ENCODE measurements at regions not wholly inside any gene's neighbourhood (a gene's known extent, or its start where the extent isn't known, plus 50 kb on each side); places are given as distances from the start of the nearest gene placed in this dataset.
"Not testable (repeated sequence)": the region's sequence is repeated elsewhere in the genome, so short reads cannot be mapped to it uniquely, and the experiment has no call there.

DNA sequence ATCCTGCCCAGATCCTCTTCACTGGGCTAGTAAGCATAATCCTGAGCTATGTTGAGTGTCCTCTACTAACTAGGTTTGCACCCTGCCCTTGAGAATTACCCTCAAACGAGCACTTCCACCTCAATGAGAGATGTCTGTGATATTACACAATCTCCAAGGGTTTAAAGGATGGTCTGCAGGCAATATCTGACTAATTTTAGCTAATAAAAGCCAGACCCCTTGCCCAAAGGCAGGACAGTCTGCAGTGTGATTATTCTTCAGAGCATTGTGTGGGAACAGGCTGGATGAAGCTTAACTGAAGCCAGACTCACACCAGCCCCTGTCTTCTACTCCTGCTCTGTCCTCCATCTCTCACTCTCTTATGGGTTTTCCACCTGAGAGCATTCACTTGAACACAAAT, 544.9 kb upstream of the DDX18 start:
- DNase-seq: no peak

DNA sequence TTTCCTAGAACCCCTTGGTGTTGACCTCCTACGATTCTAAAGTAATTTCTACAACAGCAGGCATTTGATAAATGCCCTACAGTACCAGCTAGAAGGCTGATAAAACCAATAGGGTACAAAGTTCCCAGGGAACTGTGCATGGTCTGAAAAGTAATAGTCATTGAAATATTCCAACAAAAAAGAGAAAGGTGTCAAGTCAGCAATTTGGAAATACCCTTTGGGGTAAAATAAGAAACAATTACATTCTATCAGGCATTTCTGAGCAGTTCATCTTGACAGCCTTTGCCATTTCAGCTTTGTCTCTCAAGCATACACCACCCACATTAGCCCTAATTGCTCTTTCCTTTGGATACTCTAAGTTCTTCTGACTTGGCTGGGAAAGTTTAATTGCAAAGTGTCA, 542.9 kb upstream of the DDX18 start:
- DNase-seq: no peak

DNA sequence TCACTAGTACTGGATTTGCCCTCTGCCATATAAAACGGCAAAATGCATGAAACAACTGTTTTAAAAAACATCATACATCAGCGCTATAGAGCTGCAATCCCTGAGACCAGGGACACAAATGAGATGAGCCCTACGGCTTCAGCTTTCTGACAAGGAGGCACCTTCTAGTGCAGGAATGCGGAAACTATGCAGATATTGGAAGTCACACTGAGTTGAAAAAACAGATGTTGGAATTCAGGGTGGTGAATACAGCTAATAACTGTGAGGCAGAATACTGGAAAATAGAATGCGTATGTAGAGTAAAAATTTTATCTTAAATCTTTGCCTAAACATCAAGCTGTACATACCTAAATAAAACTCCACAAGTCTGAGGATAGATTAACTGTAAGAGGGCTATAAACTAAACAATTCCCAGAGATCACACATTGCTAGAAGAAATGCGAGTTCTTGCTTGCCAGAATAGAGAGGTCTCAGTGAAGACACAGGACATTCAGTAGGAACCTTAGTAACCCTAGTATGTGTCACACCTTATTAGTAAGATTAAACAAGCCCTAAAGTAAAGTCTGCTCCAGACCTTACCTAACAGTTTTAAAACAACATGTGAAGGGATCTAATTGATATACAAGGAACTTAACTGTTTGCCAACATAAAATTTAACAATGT, 541.4 kb upstream of the DDX18 start:
- DNase-seq: no peak

DNA sequence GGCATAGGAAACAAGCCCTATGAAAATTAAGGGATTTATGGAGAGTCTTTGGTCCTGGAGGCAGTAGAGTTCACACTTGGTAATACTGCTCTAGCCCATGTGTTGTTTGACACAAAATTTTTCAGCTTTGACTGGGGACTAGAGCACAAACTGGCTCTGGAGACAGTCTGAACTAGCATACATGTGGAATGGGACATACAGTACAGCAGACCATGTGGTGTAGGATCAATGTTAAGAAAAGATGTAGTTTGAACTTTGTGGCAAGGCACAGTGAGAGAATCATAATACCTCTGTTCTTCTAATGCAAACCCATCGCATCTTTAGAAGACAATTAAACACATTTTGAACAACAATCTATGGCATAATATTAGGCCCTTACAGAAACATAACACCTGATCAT, 521.5 kb upstream of the DDX18 start:
- no peak for DNase-seq

DNA sequence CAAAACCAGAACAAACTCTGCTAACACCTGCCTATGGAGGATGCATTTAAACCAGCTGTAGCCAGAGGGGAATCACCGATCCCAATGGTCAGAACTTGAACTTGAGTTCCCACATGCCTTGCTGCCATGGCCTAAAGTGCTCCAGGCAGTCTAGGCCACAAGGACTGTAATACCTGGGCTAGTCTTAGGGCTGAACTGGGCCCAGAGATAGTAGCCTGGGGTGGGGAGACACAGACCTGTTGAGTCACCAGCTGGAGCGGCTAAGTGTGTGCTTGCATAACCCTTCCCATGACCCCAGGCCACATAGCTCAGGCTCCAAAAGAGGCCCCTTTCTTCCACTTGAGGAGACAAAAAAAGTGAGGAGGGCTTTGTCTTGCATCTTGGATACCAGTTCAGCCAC, 515.0 kb upstream of the DDX18 start:
- DNase-seq: no peak

DNA sequence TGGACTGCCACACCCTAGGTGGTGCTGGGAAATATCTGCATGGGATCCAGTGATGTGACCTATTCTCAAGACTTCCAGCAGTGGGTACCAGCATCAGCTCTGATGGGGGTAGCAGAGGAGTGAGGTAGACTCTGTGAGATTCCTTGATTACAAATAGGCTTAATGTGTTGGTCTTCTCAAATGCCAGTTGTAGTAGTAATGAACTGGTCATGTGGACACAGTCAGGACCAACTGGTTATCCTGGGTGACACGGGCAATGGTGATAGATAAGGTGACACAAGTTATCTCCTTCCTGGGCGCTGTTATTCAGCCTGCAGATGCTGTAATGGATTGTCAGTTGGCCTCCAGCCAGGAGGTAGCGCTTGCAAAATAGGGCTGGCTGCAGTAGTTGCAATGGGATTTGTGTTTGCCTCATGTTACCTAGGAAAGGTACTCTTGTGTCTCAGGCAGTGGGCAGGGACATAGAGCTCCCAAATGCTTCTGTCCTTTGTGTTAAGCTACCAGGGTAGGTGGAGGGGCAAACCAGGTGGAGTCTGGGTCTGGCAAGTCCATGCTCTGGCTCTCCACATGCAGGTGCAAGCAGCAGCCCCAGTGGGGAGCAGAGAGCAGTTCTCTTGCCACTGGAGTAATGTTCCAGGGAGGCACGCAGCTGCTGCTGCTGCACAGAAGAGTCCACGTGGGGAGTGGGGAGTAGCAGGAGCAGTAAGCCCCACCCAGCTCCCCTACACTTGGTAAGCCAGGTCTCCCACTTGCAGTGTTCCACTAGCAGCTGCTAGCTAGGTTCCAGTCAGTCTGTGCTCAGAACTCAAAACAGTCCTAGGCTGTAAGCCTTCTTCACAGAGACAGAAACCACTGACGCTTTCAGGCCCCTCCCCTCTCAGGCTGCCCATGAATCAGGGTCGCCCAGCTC, 505.4 kb upstream of the DDX18 start:
- no peak for DNase-seq

DNA sequence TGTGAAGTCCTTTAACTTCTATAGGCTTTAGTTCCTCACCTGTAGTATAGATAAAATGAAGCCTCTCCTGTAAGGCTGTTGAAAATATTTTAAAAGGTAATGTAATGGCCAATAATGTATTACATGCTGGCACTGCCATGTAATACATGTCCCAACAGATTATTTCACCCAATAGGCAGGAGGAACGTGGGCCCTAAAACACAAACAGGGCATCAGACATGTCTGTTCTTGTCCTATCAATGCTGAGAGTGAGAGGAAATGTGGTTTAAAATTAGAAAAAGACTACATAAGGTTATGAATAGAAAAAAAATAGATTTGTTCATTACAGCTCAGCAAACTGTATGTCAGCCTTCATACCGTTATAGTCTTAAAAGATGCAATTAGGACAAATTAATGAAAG, 492.7 kb upstream of the DDX18 start:
- no peak for DNase-seq

DNA sequence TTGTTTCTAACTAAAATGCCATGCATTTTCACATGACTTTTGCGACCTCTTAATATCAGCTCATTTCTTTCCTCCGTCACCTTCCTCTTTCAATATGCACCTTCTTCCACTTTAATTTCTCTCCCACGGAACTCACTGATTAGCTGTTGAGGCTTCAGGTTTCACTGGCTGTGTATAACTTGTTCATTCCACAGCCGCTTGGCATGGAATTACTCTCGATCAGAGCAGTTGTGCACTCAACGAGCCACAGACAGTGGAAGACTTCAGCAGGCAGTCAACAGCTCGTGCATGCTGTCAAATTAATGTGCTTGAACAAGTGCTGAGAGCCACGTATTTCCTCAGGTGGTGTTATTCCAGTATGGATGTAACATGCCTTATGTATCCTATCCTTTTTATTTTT, 491.2 kb upstream of the DDX18 start:
- DNase-seq: no peak

DNA sequence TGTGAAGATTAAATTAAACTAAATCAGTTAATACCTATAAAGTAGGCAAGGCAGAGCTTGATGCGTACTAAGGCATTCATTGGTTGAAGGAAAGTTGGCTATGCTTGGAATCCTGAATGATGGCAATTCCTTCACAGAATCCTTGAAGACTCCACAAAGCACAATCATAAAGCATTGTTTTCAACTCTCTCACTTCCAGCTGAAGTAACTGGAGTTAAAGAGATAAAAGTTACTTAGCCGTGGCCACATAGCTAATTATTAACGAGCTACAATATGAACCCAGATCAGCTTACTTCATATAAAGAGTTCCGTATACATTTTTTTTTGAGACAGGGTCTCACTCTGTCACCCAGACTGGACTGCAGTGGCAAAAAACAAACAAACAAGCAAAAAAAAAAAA, 483.9 kb upstream of the DDX18 start:
- DNase-seq: no peak

DNA sequence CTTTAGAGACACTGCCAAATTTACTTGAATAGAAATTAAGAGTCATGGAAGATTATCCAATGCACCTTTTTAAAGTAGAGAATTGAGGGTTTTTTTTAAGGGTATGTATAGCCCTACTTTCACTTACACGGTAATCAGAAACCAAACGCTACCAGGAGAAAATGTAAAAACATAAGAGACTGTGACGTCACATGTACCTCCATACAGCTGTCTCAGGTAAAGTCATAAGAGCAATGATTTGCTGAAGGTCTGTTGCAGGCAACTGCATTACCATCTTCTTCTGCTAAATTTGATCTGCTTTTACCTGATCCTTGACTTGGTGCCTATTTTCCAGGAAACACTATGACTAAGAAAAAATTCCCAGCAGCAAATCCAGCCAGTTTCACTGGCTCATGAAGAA, 478.5 kb upstream of the DDX18 start:
- no peak for DNase-seq

DNA sequence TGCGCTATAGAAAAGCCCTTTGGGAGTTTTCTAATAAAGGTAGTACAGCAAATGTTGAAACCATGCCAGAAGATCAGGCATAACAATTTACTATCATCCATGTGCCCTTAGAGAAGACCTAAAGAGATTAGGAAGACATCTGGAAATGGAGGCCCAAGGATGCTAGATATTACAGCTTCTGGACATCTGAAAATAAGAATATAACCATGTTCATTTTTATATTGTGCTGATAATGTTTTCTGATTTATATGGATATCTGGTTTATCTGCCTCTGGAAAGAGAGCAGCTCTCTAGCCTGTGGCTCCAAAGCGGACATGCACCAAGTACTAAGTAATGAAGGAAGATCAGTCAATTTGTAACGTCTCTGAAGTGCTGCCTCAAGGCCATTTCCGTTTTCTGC, 478.0 kb upstream of the DDX18 start:
- no peak for DNase-seq

DNA sequence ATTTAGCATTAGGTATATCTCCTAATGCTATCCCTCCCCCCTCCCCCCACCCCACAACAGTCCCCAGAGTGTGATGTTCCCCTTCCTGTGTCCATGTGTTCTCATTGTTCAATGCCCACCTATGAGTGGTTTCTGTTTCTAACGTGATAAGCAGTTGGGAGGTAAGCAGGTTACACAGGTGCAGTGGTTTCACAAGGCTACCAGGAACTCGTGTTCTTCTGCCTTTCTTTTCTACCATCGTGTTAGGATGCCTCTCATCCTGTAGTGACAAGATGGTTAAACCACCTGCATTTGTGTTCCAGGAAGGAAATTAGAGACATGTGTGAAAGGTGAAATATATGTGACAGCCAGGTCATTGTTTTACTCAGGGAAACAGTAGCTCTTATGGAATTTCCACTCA, 476.5 kb upstream of the DDX18 start:
- not testable (repeated sequence) for DNase-seq

DNA sequence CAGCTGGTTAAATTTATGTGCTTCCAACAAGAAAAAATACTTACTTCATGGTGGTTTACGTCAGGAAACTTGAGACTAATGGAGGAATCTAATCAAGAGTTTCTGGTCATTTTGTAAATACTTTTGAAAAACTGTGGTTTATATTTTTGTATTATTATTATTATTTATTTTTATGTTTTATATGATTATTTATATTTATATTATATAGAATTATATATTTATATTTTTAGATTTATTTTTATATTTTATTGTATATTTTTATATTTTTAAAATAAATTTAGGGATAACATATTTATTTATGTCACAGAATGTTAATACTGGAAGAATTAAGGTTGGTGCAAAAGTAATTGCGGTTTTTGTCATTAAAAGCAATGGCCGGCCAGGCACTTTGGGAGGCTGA, 474.5 kb upstream of the DDX18 start:
- DNase-seq: no peak

DNA sequence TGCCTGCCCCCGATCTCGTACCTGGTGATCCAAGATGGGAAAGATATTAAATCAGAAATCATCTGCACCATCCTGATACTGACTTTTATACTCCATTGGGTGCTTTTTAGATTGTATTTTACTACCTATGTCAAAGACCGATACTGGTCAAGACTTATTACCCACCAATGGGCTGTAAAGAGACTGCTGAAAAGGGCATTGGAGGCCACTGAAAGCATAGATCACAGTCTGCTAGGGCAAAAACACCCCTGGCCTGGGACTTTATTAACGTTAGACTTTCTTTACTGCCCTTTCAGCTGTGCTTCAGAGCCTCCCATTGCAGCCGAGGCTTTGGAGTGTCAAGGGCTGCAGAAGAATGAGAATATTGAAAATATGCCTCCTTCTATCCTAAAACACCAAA, 472.8 kb upstream of the DDX18 start:
- DNase-seq: no peak

DNA sequence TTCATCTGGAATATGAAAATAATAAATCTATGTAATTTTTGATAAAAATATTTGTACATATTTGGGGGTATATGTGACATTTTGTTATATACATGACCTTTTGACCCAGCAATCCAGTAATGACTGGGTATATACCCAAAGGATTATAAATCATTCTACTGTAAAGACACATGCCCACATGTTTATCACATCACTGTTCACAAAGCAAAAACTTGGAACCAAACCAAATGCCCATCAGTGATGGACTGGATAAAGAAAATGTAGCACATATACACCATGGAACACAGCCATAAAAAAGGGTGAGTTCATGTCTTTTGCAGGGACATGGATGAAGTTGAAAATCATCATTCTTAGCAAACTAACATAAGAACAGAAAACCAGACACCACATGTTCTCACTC, 472.1 kb upstream of the DDX18 start:
- no peak for DNase-seq

DNA sequence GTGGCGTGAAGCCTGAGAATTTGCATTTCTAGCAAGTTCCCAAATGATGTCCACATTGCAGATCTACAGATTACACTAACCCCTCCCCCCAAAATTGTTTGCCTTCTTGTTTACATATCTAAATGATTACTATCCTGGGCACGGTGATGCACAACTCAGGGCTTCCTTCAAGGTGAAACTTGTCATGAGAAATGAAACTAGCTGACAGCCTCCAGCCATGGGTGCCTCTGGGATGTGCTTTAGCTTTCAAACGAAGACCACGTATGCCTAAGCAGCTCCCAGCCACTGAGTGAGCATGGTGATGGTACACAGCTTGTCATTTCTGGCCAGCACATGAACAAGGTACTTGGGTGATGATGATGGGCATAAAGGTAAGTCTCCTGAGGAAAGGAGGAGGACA, 464.8 kb upstream of the DDX18 start:
- DNase-seq: no peak

DNA sequence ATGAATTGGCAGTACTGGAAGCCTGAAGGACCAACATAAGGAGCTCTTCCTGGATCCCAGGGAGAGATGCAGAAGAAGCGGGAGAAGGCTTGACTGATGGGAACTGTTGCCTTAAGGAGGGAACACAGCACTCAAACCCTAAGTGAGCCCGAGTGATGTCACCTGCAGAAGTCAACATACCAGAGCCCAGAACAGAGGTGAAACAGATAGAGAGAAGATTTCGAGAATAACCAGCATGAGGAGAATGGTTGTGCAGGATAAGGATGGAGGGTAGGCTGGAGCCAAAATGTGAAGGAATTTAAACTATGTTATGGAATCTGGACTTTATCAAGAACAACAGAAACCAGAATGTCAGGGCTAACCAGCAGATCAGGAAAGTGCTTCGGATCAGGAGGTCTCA, 463.1 kb upstream of the DDX18 start:
- no peak for DNase-seq

DNA sequence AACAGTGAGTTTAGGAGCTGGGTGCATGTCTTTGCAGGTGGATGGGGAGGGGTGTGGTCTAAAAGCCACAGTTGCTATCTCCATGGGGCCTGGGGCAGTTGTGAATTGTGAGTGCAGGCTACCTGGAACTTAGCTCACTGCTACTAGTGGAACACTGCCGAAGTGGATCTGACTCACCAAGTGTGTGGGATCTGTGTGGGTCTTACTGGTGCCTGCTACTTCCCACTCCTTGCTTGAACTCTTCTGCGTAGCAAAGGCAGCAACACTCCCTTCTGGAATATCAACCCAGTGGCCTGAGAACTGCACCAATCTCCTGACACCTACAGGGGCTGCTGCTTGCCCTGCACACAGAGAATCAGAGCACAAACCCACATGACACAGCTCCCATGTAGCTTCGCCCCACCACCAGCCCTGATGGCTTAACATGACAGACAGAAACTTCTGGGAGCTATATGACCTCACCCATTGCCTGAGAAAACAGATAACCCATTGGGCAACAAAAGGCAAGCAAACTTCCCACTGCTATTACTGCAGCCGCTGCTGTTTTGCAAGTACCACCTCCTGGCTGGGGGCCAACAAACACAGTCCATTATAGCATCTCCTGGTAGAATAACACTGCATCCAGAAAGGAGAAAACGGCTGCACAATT, 455.1 kb upstream of the DDX18 start:
- DNase-seq: no peak

DNA sequence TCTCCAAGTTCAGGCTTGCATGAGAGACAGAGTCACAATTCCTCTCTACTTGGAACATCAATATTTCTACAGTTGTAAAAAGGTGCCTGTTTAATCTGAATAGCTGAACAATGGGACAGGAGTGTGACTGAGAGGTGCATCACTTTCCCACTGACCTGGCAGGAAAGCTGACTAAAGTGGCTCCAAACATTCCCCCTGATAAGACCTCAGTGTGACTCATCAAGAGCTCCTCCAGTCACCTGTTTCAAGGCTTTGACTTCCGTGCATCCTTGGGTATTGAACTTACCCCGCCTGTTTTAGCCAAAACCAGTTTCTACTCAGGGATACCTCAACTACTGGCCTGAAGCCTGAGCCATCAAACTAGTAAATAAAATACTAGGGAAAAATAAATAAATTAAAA, 453.9 kb upstream of the DDX18 start:
- no peak for DNase-seq

DNA sequence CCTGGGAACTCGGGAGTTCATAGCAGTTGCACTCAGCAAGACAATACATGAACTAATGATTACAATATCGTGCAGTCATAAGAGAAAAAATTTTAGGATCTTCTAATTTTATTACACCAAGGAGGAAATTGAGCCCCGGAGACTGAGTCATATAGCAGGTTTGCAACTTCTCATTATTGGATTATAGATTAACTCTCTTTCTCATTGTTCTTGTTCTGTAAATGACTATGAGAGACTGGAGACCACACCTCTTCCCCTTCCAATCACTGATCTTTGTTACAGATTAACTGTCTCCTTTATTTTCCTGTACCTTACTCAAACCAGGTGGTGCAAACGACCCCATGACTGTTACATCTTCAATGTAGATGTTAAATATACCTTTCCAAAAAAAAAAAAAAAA, 435.8 kb upstream of the DDX18 start:
- DNase-seq: no peak

DNA sequence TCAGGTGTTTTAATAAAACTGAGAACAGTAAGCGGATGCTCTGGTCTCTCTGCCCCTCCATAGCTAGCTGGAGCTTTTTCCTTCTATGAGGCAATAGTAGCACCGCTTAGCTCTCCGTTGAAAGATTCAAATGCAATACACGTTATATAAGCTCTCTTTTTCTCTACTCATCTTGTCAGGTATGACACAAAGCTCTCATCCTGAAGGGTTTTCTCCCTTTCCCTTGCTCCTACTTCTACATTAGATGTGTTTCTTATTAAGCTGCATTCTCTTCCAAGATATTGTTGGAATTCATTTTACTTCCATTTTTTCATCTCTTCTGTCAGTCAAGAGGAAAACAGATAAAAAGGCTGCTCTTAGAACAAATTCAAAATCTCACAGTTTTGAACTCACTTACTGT, 434.6 kb upstream of the DDX18 start:
- DNase-seq: no peak

DNA sequence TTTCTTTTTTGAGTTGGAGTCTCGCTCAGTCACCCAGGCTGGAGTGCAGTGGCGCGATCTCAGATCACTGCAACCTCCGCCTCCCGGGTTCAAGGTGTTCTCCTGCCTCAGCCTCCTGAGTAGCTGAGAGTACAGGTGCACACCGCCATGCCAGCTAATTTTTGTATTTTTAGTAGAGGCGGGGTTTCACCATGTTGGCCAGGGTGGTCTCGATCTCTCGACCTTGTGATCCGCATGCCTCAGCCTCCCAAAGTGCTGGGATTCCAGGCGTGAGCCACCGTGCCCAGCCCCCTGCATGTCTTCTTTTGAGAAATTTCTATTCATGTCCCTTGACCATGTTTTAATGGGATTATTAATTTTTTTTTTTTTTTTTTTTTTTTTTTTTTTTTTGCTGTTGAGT, 430.5 kb upstream of the DDX18 start:
- not testable (repeated sequence) for DNase-seq

DNA sequence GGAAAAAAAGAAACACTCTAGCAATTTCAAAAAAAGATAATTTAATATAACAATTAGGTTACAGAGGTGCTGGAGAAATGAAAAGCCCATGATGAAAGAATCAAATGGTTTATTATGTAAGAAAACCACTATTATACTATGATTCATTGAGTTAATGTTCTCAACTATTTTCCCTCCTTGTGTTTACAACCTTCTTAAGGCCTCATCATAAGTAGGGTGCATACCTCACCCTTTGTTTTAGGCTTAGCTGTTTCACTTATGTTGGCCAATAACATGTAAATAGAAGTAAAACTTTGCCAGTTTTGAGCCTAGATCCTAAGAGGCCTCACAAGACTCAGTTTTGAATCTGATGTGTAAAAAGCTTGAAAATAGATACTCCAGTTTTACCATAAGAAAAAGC, 418.3 kb upstream of the DDX18 start:
- no peak for DNase-seq

DNA sequence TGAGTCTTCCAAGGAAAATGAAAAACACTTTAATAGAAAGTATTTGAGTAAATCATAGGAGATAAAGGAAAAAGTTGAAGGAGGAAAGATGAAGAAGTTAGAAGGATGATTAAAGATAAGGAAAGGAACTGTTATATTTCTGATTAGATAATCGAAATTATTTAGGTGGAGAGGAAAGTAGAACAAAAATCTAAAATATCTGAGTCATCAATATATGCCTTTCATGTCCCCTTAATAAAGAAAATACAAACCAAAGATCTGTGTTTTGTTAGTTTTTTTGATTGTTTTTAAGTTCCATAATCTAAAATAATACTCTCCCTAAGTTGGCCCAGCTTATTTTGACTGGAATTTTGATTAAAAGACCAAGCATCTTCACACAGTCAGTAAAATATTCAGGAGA, 412.9 kb upstream of the DDX18 start:
- no peak for DNase-seq
